HG03103 (cell line): ENCODE measurements at regions not wholly inside any gene's neighbourhood (a gene's known extent, or its start where the extent isn't known, plus 50 kb on each side); places are given as distances from the start of the nearest gene placed in this dataset.

Experiments
- ATAC-seq: cut with Tn5 transposase; IDR thresholded peaks from one replicate; pipeline ENCODE4 v1.9.1; 2021; ENCODE audit warnings: low read depth; ENCODE audit not compliant: unreplicated experiment

DNA sequence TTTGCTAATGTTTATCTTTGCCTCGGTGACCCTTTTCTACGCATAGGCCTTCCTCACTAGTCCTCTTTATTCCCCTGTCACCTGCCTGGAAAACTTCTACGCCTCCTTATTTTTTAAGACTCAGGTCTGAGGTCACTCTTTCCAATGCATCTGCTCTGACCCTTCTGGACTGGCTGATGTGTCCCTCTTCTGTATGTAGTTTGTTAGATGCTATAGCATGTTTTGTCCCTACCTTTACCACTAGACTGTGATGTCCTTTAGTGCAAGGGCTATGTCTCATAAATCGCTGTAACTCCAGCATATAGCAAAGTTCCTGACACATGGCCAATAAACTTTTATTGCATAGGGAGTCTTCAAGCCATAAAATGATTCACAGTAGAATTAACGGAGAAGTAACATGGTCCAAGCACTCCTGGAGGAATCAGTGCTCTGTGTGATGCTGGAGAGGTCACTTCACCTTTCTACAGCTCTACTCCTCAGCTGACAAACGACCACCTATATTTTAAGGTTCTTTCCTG lies 872.5 kb upstream of the SLIT2 start:
- ATAC-seq, result no peak

DNA sequence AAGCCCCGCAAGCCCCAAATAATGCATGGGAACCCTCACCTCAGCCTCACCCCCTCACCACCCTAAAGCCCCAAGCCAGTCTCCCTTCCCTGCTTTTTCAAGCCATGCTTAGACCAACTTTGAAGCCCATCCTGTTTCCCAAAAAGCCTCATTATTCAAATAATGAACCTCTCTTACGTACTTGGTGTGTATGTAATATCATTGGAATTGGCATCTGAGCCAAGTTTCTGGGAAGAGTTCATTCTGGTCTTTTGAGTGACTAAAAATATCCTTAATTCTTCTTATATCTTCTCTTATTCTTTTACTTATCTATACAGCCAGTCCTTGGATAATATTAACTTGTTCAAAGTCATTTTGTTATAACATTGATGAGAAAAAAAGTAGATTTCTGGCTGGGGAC lies 875.8 kb upstream of the SLIT2 start:
- ATAC-seq, result no peak

DNA sequence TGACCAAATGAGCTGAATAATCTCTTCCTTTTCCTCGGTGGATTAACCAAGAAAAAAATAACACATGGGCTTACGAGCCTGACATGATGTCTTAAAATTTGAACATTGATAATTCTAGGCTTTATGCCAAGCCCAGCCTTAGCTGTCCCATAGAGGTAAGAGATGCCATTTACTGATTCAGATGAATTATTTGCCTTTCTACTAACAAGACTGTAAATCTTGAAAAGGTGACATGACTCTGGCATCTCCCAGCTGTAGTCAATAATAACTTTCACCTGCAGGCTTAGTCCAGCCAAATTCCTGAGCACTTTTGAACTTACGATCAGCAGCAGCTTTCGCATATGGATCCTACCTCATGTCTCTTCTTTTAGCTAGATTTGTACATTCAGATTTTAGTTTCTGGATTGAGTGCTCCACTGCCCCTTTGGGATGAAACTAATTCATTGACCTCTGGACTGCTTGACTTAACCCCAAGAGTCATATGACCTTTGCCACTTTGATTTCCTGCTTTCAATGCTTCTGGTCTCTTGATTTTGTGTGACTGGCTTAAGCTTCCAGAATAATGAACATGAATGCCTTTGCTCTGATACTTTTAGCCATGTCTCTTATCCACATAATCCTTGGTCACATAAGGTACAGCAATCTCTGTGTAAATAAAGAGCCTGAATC lies 876.4 kb upstream of the SLIT2 start:
- ATAC-seq, result no peak

DNA sequence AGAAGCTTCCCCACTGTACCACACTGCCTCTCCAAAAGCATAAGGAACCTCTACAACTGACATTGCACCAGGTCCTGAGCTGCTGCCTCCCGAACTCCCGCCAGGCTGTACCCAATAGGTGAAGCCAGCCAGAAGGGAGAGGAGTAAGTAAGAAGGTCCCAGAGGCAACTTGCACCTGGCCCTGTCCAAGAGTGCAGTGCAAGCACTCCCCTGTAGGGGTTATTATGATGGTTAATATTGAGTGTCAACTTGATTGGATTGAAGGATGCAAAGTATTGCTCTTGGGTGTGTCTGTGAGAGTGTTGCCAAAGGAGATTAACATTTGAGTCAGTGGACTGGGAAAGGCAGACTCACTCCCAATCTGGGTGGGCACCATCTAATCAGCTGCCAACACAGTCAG lies 879.3 kb upstream of the SLIT2 start:
- no peak for ATAC-seq

DNA sequence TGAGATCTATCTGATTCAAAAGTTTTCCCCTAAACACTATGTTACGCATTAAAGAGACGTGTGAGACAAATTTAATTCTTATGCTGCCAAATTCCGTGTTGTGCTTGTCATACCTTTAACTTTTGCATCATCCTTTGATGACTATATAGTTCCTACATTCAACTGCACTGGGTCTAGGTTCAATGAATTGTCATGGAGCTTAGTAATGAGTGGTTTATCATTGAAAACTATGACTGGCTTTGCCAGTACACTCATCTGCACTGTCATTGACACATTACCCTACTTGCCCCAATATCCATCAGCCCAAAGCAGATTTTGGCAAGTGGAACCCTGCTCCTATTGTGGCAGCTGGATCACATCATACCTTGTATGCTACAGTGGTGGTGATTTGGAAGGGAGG lies 882.9 kb upstream of the SLIT2 start:
- ATAC-seq, result no peak

DNA sequence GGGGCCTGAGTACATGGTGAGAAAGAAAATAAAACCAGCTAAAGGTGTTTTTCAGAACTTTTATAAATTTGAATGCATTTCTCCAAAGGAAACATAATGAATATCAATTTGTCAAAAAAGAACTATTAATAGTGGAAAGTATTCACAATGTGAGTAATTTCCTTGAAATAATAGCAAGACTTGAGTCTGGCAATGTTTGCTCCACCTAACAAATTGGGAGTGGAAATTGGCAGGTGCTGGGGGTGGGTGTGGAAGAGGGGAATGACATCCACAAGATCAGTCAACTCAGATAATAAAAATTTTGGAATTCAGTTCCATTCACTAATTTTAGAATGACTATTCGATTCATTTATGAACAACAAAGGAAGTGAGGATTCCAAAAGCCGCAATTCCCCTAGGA lies 884.8 kb upstream of the SLIT2 start:
- no peak for ATAC-seq

DNA sequence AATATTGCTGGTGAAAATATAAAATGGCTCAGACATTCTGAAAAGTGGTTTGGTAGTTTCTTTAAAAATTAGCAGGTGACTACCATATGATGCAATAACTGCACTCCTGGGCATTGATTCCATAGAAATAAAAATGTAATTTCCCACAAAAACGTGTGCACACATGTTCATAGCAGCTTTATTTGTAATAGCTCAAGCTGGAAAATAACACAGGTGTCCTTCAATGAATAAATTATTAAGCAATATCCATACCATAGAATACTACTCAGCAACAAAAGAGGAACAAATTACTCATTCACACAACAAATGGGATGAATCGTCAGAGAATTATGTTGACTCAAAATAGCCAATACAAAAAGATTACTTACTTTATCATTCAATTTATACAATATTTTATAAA lies 893.7 kb upstream of the SLIT2 start:
- ATAC-seq, result no peak

DNA sequence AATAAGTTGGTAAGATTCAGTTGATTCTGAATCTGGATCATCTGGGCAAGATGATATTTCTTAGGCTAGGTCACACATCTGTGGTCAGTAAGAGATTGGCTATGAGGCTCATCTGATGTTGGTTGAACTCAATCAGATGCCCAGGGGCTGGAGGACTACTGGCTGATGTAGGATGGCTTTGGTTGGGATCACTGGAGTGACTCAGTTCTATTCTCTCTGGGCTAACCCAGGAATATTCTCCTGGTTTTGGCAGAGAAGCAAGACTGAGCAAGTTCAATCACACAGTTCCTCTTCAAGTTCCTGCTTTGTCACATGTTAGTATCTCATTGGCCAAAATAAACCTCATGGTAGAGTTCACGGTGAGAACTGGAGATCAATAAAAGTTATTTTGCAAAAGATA lies 902.3 kb upstream of the SLIT2 start:
- no peak for ATAC-seq

DNA sequence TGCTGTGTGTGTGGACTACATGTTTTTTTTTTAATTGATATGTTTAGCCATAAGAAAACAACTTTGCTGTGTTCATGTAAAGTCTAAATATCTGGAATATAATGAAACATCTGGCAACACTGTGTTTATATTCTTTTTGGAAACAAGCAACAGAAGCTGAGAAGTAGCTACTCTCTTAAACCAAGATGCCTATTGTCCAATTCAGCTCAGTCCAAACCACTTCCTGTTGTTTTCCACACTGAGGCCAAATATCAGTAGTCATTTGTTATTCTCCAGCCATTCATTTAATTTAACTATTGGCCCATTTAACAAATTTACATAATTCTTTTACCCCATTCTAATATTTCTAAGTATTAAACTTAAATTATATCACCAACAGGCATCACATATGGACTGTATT lies 903.0 kb upstream of the SLIT2 start:
- no peak for ATAC-seq

DNA sequence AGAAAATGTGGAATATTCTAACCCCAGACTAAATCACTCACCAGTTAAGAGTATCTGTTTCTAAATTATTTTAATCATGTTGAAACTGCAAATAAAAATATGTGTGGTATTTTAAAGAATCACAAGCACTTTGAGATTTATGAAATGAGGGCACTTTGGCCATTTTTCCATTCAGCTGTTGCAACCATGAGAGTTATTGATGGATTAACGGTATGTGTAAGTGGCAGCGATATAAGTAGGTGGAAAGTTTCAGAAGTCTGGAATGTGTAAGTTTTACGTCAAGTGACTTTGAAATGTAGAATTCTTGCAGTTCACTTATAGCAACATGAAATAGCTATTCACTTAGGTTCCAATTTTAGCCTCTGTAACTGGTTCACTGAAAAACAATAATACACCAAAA lies 905.1 kb upstream of the SLIT2 start:
- no peak for ATAC-seq

DNA sequence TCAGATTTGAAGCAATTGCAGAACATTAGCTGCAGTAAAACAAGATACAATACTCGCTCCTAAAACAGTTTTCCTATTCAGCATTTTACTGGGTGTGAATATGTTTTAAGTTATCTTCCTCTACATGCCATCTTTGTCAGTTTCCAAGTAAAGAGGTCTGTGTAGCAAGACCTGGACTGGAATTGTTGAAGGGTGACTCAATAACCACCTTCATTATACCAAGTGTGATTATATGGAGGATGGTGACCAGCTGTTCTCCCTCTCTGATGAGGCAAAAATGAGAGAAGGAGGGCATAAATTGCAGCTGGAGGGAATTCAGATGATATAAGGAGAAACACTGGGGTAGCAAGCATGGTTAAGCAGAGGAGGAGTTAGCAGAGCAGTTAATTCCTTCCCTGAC lies 922.1 kb upstream of the SLIT2 start:
- ATAC-seq, result no peak

DNA sequence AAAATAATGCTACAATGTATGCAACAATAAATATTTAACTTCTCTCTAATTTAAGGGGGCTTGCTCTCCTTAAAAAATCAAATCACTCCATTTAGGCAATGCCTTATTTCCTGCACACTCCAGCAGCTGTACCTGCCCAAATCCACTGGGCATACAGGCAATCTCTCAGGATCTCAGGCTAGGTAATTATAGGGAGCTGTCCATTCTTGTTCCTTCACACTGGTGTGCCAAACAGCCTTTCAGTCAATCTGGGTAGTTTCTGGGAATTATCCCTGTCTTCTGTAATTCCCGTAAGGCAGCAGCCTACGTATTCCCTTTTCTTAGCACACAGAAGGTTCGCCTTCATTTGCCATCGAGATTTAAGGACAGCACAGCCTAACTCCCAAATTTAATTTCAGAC lies 922.6 kb upstream of the SLIT2 start:
- no peak for ATAC-seq

DNA sequence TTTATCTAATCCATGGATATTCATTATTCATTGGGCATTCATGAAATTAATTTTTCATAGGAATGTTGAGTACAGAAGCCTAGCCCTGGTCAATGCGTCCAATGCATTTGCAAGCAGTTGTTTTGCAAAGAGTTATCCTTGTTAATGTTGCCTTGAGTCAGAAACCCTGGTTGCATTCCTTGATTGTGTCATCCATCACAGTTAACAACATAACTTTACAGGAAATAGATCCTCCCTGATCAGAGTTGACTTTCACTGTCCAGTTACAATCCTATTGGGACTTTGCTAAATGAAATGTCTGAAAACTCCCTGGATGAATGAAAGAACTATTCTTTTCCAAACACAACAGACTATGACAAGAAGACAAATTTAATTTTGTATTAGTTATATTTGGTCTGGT lies 924.3 kb upstream of the SLIT2 start:
- ATAC-seq, result no peak

DNA sequence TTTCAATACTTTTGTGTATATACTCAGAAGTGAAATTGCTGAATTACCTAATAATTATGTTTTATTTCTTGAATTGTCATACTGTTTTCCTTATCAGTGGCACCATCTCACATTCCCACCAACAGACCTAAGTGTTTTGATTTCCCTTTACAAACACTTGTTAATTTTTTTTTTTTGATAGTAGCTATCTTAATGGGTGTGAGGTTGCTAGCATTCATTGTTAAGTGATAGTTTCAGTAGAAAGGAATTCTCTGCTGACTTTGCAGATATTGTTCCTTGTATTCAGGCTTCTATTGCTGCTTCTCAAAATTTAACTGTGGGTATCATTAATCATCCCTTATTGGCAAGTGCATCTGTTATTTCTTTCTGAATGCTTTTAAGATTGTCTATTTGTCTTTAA lies 927.5 kb upstream of the SLIT2 start:
- no peak for ATAC-seq

DNA sequence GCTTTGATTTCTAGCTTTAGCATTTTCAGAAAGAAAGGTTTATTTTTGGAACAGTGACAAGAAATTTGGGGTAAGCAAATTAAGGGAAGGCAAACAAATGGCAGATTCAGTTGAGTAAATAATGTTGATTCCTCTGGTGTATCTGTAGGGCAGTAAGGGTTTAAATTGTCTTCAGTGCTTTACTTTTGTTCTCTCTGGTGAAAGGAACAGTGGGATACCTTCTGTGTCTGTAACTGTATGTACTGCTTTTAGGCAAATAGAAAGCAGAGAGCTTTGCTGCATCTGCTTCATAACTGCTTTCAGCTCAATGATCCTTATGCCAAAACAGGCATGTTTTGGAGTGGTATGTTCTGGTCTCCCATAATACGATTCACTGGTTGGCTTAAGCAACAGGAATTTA lies 932.1 kb upstream of the SLIT2 start:
- ATAC-seq, result no peak

DNA sequence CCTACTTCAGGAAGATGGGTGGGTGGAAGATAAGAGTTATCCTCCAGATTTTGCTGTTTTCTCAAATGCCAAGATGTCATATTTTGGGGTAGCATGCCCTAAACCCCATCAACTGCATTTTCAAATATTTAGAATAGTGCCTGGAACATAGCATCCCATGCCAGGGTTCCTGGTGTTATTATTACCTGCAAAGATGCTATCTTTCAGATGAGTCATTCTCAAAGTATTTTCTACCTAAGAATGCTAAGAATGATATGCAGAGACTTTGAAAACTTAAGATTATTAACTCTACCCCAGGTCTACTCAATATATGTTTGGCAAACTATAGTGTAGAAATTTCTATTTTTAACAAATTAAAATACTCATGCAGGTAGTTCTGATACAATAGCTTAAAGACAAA lies 934.3 kb upstream of the SLIT2 start:
- ATAC-seq, result no peak

DNA sequence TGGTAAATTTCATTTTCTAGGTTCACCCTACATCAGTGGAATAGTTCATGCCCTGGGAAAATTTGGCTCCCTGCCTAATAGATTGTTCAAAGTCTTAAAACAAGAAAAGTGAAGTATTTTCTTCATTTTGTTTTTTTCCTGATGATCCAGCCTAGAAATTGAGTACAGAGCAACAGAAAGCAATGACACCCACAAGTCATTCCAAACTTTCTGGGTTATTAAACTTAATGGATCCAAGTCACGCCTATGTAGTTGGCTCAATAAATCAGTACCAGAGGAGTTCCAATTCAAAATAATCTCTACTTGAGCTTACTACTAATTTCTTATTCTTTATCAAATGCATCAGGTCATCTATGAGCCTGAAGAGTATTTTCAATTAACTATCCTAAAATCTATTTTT lies 937.6 kb upstream of the SLIT2 start:
- no peak for ATAC-seq

DNA sequence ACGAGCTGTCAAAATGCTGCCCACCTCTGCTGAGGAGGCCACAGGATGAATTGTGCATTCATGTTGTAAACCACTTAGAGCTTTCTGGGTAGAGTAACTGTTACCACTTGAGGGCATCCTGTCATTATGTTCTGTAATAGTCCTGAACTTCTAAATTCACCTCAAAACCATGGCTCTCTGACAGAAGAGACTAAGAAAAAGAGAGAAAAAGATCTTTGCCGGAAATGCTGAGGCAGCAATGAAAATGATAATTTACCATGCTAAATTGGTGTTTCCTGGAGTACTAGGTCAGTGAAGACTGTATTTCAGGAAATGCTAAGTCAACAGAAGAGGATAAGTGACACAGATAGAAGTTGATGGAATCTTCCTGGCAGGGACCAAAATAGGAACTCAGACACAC lies 942.3 kb upstream of the SLIT2 start:
- no peak for ATAC-seq

DNA sequence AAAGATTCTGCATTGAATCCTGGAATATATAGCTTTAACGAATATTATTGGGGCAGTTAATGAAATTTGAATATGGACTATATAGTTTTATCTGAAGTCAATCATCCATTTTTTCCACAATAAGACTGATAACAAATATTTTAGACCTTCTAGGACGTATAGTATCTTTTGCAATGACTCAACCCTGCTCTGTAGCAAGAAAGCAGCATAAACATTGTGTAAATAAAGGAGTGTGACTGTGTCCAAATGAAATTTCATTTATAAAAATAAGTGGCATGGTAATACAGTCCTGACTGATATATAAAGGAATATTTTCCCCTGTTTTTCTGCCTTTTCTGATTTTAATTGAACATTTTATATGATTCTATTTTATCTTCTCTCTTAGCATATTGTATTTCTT lies 947.7 kb upstream of the SLIT2 start:
- ATAC-seq, result no peak

DNA sequence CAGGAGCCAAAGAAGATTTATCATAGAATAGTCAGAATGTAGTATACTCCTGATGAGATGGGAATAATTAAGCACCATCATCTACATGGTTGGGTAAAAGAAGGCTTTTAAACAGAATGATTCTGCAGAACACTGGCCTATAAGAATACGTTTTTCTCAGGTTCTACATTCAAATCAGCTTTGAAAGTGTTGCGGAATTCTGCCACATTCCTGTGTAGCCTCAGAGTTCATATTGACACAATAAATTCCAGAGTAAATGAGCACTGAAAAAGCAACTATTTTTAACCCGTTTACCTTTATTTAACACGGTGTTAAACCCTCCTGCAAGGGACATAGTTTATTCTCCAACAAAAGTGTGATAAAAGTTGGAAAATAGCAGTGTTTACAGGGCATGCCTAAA lies 950.2 kb upstream of the SLIT2 start:
- no peak for ATAC-seq

DNA sequence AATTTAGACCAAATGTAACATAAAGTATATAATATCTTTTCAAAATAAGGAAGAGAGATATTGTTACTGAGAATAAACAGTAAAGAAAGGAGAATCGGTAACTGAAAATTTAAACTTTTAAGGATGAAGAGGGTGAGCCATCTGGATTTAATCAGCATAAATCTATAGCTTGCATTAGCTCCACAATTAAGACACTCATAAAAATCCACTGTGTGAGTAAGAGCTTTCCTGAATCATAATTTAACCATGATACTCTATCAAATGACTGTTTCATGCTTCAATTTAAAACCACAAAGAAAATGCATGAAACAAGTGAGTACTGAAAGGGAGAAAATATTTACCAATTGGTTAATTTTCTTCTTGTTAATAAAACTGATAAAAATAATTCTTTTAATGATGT lies 951.5 kb upstream of the SLIT2 start:
- no peak for ATAC-seq

DNA sequence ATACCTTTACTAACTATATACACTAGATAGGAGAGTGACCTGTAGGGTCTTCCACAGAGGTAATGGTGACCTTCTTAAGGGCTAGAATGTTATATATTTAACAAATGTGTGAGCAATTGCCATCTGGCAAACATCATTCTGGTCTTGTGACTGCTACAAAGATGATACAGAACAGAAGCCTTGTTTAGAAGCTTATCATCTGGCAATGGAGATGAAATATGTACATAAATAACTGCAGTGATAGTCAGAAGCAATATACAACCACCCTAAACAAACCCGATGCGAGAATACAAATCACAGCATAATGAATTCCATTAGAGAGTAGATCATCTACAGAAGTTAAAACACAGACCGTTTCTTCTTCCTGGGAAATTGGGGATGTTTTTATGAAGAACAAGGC lies 952.7 kb upstream of the SLIT2 start:
- ATAC-seq, result no peak

DNA sequence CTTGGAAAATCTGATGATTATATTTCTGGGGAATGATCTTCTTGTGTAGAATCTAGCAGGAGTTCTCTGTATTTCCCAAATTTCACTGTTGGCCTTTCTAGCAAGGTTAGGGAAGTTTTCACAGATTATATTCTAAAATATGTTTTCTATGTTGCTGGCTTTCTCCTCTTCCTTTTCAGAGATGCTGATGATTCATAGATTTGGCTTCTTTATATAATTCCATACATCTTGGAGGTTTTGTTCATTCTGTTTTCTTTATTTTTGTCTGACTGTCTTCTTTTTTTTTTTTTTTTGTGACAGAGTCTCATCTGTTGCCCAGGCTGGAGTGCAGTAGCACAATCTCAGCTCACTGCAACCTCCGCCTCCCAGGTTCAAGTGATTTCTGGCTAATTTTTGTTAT lies 957.9 kb upstream of the SLIT2 start:
- no peak for ATAC-seq
